Progenitor cell of endocrine pancreas (in vitro differentiated cells): ENCODE measurements at regions not wholly inside any gene's neighbourhood (a gene's known extent, or its start where the extent isn't known, plus 50 kb on each side); places are given as distances from the start of the nearest gene placed in this dataset.

Experiments used
- DNase-seq: peaks from one replicate; pipeline ENCODE4 v3.0.0; 2021; ENCODE audit warnings: low spot score; ENCODE audit not compliant: unreplicated experiment
- H3K27ac Mint-ChIP-seq: 2 replicates; pipeline ENCODE4 v1.8.0; 2021; ENCODE audit warnings: mild to moderate bottlenecking, moderate library complexity, mixed read lengths
- H3K27me3 Mint-ChIP-seq: 2 replicates; pipeline ENCODE4 v1.8.0; 2021; ENCODE audit warnings: mixed read lengths
- H3K36me3 Mint-ChIP-seq: 2 replicates; pipeline ENCODE4 v1.8.0; 2022; ENCODE audit warnings: mixed read lengths; ENCODE audit not compliant: insufficient read depth
- H3K4me1 Mint-ChIP-seq: 2 replicates; pipeline ENCODE4 v1.8.0; 2021; ENCODE audit warnings: low read depth, mixed read lengths
- H3K4me3 Mint-ChIP-seq: 2 replicates; pipeline ENCODE4 v1.8.0; 2021; ENCODE audit warnings: low read depth, mild to moderate bottlenecking, moderate library complexity, mixed read lengths
- H3K9me3 Mint-ChIP-seq: 2 replicates; pipeline ENCODE4 v1.8.0; 2021; ENCODE audit warnings: low read depth, mixed read lengths
- TF ChIP-seq, protein P1 (sequence below): fragments of 200-600 bp; sonication (generic); IDR thresholded peaks from one replicate; pipeline ENCODE4 v1.5.0; 2021; ENCODE audit warnings: antibody characterized with exemption, mild to moderate bottlenecking; ENCODE audit not compliant: unreplicated experiment

DNA sequence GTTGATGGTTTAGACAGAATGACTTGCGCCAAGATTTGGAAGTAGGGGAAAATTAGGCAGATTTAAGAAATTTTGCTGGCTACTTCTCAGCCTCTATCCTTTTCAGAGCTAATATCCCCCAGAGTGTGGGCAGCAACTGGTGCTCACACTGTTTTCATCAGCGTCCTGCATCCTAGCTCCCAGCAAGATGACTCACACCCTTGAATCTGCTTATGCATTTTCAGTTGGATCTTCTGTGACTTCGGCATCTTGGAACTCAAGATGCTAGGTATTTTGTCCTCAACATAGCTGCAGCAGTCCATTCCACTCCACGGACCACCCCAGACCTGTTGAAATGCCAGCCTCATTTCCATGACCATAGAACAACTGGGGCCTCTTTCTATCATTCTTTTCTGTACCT lies 336.1 kb upstream of the NR2F2 start:
- peaks cover 11% of the 10 kb centered on the region for H3K4me1 Mint-ChIP-seq
- H3K4me3 Mint-ChIP-seq, result no peak overlapping the region
- H3K27me3 Mint-ChIP-seq, result no peaks in the 10 kb centered on the region
- no peaks in the 10 kb centered on the region for H3K36me3 Mint-ChIP-seq
- TF ChIP-seq, protein P1, sequence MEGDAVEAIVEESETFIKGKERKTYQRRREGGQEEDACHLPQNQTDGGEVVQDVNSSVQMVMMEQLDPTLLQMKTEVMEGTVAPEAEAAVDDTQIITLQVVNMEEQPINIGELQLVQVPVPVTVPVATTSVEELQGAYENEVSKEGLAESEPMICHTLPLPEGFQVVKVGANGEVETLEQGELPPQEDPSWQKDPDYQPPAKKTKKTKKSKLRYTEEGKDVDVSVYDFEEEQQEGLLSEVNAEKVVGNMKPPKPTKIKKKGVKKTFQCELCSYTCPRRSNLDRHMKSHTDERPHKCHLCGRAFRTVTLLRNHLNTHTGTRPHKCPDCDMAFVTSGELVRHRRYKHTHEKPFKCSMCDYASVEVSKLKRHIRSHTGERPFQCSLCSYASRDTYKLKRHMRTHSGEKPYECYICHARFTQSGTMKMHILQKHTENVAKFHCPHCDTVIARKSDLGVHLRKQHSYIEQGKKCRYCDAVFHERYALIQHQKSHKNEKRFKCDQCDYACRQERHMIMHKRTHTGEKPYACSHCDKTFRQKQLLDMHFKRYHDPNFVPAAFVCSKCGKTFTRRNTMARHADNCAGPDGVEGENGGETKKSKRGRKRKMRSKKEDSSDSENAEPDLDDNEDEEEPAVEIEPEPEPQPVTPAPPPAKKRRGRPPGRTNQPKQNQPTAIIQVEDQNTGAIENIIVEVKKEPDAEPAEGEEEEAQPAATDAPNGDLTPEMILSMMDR, result no peak
- no peak for DNase-seq
- H3K27ac Mint-ChIP-seq, result no peak overlapping the region
- H3K9me3 Mint-ChIP-seq, result no peaks in the 10 kb centered on the region

DNA sequence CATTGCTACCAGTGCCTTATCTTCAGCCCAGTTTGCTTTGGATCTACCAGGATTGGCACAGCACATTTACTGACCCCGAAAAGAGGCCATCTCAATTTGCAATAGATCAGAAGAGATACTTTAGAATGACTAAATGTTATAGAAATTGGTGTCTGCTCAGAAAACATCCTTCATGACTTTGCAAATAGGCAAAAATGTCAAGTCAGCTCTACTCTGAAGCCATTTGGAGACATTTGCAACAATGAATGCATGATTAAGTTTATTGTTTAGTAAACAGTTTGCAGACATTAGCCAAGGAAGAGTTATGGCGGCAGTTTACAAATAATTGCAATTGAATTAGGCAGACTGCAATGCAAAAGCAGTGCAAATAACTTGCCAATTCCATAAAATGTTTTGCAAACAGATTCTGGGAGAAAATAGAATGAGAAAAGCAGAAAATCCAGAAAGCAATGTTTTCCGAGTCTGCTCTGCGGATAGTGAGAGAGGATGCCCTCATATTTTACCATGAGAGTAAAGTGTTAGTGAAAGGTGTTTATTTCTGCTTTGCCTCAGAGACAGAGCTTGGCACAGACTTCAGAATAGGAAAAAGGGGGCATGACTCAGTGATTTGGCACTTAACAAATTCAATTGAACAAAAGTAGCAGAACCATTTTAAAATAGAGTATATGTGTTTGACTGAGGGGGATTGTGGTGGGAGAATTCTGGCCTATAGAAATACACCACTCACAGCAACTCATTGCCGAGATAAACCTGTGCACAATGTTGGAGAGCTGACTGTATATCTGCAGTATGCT lies 334.9 kb upstream of the NR2F2 start:
- Mint-ChIP-seq H3K27ac (no peak overlapping the region), H3K36me3 (no peaks in the 10 kb centered on the region)

DNA sequence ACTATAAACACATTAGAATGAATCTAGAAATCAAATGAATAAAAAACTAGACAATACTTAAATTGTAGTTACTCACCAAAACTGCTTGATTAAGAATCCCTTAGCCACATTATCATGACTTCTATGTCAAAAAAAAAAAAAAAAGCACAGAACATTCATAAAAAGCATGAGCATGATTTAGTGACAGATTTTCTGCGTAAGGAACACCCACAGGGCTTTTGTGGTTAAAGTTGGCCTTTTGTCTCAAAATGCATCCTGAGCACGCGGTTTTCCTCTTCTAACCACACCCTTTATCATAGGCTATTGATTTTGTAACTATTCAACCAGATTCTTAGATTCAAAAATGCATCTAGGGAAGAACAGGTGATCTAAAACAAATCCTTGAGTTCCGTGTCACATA lies 334.0 kb upstream of the NR2F2 start:
- Mint-ChIP-seq H3K36me3 (no peaks in the 10 kb centered on the region), H3K9me3 (no peaks in the 10 kb centered on the region), H3K4me3 (no peak overlapping the region), H3K4me1 (peaks cover 4% of the 10 kb centered on the region), H3K27ac (no peak overlapping the region), H3K27me3 (no peaks in the 10 kb centered on the region)
- no peak for DNase-seq
- TF ChIP-seq, protein P1, result no peak

More for the DNA sequence above, 334.9 kb upstream of the NR2F2 start:
- DNase-seq, result no peak
- no peak overlapping the region for H3K4me3 Mint-ChIP-seq
- peaks cover 3% of the 10 kb centered on the region for H3K4me1 Mint-ChIP-seq
- H3K9me3 Mint-ChIP-seq, result no peaks in the 10 kb centered on the region
- TF ChIP-seq, protein P1, result no peak
- H3K27me3 Mint-ChIP-seq, result no peaks in the 10 kb centered on the region

DNA sequence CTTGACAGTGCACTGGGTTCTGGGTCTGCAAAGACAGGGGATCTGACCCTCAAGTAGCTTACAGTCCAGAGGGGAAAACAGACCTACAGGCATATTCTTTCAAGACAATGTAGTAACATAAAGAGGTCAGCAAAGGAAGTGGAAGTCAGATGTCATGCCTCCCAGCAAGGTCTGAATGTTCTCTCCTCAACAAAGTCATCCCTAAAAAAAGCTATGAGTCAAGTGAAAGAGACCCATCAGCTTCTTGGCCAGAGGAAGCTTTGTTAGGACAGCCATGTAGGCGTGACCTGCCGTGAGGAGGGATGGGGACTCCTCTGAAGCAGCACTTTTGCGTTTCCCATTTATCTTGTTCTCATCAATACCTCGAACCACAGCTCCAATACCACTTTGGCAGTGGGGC lies 331.6 kb upstream of the NR2F2 start:
- Mint-ChIP-seq H3K9me3 (no peaks in the 10 kb centered on the region), H3K27ac (no peak overlapping the region), H3K4me1 (peaks cover 4% of the 10 kb centered on the region), H3K36me3 (no peaks in the 10 kb centered on the region), H3K27me3 (no peaks in the 10 kb centered on the region), H3K4me3 (no peak overlapping the region)
- no peak for DNase-seq
- TF ChIP-seq, protein P1, result no peak

DNA sequence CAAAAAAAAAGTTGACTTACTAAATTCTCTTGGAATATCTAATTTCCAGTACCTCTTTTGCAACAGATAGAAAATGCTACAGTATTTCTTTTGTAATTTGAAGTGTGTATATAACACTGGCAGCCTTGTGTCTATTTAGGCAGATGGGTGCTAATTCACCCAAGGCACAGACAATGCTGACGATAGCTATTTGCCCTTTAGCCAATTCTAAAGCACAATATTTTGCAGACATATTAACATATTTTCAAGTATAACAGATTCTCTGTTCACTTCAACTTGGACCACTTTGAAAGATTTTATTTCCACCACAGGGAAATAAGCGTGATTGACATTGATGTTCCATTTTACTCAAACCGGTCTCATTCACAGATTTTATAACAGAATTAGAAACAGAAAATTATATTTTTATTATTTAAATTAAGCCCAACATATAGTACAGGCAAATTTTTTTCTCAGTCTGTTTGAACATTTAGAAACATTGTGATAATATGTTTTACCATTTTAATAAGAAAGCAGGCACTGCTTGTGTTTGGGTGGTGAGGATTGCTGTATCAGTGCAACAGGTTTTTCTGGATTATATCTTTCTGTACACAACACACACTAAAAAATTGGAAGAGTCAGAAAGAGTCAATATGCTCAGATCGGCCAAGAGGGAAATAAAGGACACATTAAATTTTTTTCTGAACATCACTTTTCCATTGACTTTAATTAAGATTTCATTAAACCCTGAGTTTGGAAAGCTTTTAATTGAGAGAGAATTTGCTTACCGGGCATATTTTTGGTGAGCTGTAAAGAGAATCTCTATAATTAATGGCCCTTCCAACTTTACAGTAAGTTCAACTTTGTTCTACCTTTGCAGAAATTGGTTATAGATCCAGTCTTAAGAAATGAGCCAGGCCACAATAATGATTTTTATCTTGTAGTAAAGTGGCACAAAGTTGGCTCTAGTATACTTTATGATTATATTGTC lies 327.3 kb upstream of the NR2F2 start:
- DNase-seq, result no peak
- no peaks in the 10 kb centered on the region for H3K9me3 Mint-ChIP-seq
- peaks cover 4% of the 10 kb centered on the region for H3K4me1 Mint-ChIP-seq
- no peak overlapping the region for H3K4me3 Mint-ChIP-seq
- no peak overlapping the region for H3K27ac Mint-ChIP-seq
- peaks cover 4% of the 10 kb centered on the region for H3K27me3 Mint-ChIP-seq
- TF ChIP-seq, protein P1, result no peak
- H3K36me3 Mint-ChIP-seq, result no peaks in the 10 kb centered on the region
